Skeletal muscle tissue (tissue), 3 donors: ENCODE measurements at regions not wholly inside any gene's neighbourhood (a gene's known extent, or its start where the extent isn't known, plus 50 kb on each side); places are given as distances from the start of the nearest gene placed in this dataset.
"Not testable (repeated sequence)": the region's sequence is repeated elsewhere in the genome, so short reads cannot be mapped to it uniquely, and the experiment has no call there.

Source experiments
- H3K27ac ChIP-seq: one replicate; pipeline ENCODE4 v1.7.0; 2013; ENCODE audit warnings: mild to moderate bottlenecking, low read depth, low read length, inconsistent platforms
- H3K27me3 ChIP-seq, 3 donors: one replicate each; pipeline ENCODE4 v1.7.0; 2013; ENCODE audit warnings: low read length in 3 of 3; ENCODE audit not compliant: control insufficient read depth in 3 of 3, insufficient read depth in 3 of 3
- H3K36me3 ChIP-seq, 3 donors: one replicate each; pipeline ENCODE4 v1.7.0; 2013; ENCODE audit warnings: low read length in 3 of 3; ENCODE audit not compliant: control insufficient read depth in 3 of 3, insufficient read depth in 3 of 3
- H3K4me1 ChIP-seq, 3 donors: one replicate each; pipeline ENCODE4 v1.7.0; 2013; ENCODE audit warnings: low read length in 3 of 3, mild to moderate bottlenecking in 3 of 3; ENCODE audit not compliant: control insufficient read depth in 3 of 3, insufficient read depth in 3 of 3
- H3K4me3 ChIP-seq, 3 donors: one replicate each; pipeline ENCODE4 v1.7.0; 2013; ENCODE audit warnings: low read length in 3 of 3
- H3K9ac ChIP-seq, 3 donors: one replicate each; pipeline ENCODE4 v1.7.0; 2013; ENCODE audit warnings: low read length in 3 of 3, mild to moderate bottlenecking in 3 of 3, moderate library complexity in 2 of 3, low read depth in 1 of 3
- H3K9me3 ChIP-seq, 3 donors: one replicate each; pipeline ENCODE4 v1.7.0; 2013; ENCODE audit warnings: low read length in 3 of 3; ENCODE audit not compliant: control insufficient read depth in 3 of 3
- donor health status: Osteomylitis.

- Histone ChIP-seq H3K4me3 (no peak overlapping the region), H3K4me1 (no peaks in the 10 kb centered on the region), H3K36me3 (no peaks in the 10 kb centered on the region), H3K27me3 (no peaks in the 10 kb centered on the region), H3K9me3 (no peaks in the 10 kb centered on the region), H3K9ac (no peak overlapping the region), H3K27ac (no peak overlapping the region)
Measured at GRCh38 chr17:63035695-63036094, 69.7 kb downstream of the TANC2 start.

- Histone ChIP-seq H3K4me1 (no peaks in the 10 kb centered on the region), H3K9me3 (no peaks in the 10 kb centered on the region), H3K9ac (no peak overlapping the region), H3K4me3 (no peak overlapping the region), H3K27ac (no peak overlapping the region), H3K36me3 (no peaks in the 10 kb centered on the region), H3K27me3 (no peaks in the 10 kb centered on the region)
Measured at GRCh38 chr17:63039342-63039741, 73.3 kb downstream of the TANC2 start.

GRCh38 chr17:63039899-63040602 is 74.0 kb downstream of the TANC2 start:
- Histone ChIP-seq H3K4me3 (no peak overlapping the region), H3K27me3 (no peaks in the 10 kb centered on the region)

DNA sequence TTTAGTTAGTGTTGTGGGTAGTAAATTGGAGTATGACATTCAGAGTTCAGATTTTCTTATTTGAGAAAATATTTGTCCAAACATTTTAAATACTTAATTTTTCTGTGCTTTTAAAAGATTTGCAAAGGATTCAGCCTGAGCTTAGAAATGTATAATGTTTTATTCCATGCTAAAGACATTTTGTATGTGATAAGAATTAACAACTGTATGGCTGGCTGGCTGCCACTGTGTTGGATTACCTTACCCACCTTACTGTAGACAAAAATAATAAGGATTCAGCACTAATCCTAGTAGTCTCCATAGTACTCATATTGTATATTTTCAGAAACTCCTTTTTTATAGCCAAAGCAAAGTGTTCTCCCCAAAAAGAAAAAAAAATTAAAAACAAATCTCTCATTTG is 74.8 kb downstream of the TANC2 start:
- Histone ChIP-seq H3K4me1 (no peaks in the 10 kb centered on the region), H3K9ac (no peak overlapping the region), H3K36me3 (no peaks in the 10 kb centered on the region), H3K27me3 (no peaks in the 10 kb centered on the region), H3K27ac (no peak overlapping the region), H3K4me3 (no peak overlapping the region), H3K9me3 (no peaks in the 10 kb centered on the region)

More at GRCh38 chr17:63039899-63040602, 74.0 kb downstream of the TANC2 start:
- H3K4me1 ChIP-seq = no peaks in the 10 kb centered on the region
- no peaks in the 10 kb centered on the region for H3K36me3 ChIP-seq
- no peaks in the 10 kb centered on the region for H3K9me3 ChIP-seq
- no peak overlapping the region for H3K9ac ChIP-seq
- H3K27ac ChIP-seq = no peak overlapping the region

DNA sequence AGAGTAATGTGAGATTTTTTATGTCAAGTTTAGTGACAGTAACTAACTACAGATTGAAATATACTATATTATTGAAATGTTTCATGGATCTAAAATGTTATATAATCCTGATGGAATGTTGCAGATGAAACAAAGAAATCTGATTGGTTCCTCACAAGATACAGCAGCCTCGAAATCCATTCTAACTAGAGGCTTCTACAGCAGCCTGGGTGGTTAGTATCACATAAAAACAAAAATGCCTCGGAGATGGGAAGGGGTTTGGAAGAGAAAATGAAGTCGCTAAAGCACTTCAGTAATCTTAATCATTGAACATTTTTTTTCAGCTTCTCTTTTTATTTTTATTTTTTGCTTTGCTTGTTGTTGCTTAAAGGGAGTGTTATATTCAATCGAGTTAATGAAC is 75.2 kb downstream of the TANC2 start:
- no peak overlapping the region for H3K9ac ChIP-seq
- no peaks in the 10 kb centered on the region for H3K36me3 ChIP-seq

GRCh38 chr17:63041722-63042121 is 75.7 kb downstream of the TANC2 start:
- no peak overlapping the region for H3K27ac ChIP-seq
- no peaks in the 10 kb centered on the region for H3K9me3 ChIP-seq
- no peaks in the 10 kb centered on the region for H3K36me3 ChIP-seq
- H3K9ac ChIP-seq = no peak overlapping the region
- no peak overlapping the region for H3K4me3 ChIP-seq
- H3K4me1 ChIP-seq = no peaks in the 10 kb centered on the region
- H3K27me3 ChIP-seq = no peaks in the 10 kb centered on the region

More for the DNA sequence above, 75.2 kb downstream of the TANC2 start:
- Histone ChIP-seq H3K9me3 (no peaks in the 10 kb centered on the region), H3K27me3 (no peaks in the 10 kb centered on the region), H3K4me1 (no peaks in the 10 kb centered on the region), H3K4me3 (no peak overlapping the region), H3K27ac (no peak overlapping the region)

GRCh38 chr17:63042256-63042812 is 76.3 kb downstream of the TANC2 start:
- no peaks in the 10 kb centered on the region for H3K9me3 ChIP-seq
- H3K4me1 ChIP-seq = no peaks in the 10 kb centered on the region
- no peak overlapping the region for H3K9ac ChIP-seq
- H3K27me3 ChIP-seq = no peaks in the 10 kb centered on the region
- no peak overlapping the region for H3K27ac ChIP-seq
- no peak overlapping the region for H3K4me3 ChIP-seq
- no peaks in the 10 kb centered on the region for H3K36me3 ChIP-seq

- H3K27ac ChIP-seq, H3K4me3 ChIP-seq, H3K4me1 ChIP-seq, H3K9ac ChIP-seq, H3K9me3 ChIP-seq, H3K27me3 ChIP-seq, H3K36me3 ChIP-seq: not testable (repeated sequence)
Measured at GRCh38 chr17:63057560-63057959, 91.5 kb downstream of the TANC2 start.

DNA sequence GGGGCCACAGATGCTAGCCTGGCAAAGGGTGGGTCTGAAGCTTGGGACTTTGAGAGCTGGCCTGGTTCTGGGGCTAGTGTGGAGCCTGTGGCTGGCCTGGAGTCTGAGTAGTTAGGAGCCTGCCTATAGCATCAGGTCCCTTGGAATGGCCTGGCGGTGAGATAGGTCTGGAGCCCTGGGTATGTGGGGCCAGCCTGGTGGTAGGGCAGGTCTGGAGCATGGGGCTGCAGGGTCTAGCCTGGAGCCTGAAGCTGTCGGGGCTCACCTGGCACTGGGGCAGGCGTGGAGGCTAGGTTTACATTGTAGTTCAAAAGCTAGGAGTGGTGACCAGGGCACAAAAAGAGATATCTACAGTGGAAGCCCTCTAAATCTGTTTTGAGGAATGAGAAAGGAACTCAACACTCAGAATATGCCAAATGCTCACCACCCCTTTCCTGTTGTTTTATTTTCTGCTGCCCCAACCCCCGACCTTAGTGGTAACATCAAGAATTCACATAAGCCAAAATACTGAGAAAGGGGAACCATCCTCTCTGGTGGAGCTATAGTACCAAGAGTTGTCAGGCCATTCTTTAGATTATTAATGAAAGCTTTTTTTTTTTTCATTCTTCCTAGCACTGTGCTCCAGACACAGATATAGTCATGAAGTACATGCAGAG is 100.3 kb downstream of the TANC2 start:
- Histone ChIP-seq H3K9ac (no peak overlapping the region), H3K36me3 (no peaks in the 10 kb centered on the region), H3K27me3 (no peaks in the 10 kb centered on the region), H3K27ac (no peak overlapping the region), H3K4me1 (no peaks in the 10 kb centered on the region), H3K4me3 (no peak overlapping the region), H3K9me3 (no peaks in the 10 kb centered on the region)

DNA sequence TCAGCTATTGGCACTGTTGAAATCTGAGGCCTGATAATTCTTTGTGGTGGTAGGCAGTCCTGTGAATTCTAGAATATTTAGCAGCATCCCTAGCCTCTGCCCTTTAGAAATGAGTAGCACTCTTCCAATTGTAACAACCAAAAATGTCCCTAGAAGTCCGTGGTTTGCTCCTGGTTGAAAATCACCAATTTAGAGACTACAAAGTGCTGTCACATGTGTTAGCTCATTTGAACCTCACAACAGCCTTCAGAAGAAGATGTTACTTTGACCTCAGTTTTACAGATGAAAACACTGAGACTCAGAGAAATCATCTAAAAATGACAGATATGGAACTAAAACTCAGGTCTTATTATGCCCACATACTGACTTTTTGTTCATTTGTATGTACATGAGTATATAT is 103.2 kb downstream of the TANC2 start:
- Histone ChIP-seq H3K4me1 (no peaks in the 10 kb centered on the region), H3K27me3 (no peaks in the 10 kb centered on the region), H3K4me3 (no peak overlapping the region), H3K9ac (no peak overlapping the region), H3K9me3 (no peaks in the 10 kb centered on the region), H3K36me3 (no peaks in the 10 kb centered on the region), H3K27ac (no peak overlapping the region)
